HG03064 (cell line): ENCODE measurements at regions not wholly inside any gene's neighbourhood (a gene's known extent, or its start where the extent isn't known, plus 50 kb on each side); places are given as distances from the start of the nearest gene placed in this dataset.

Source experiments
- ATAC-seq: cut with Tn5 transposase; IDR thresholded peaks from one replicate; pipeline ENCODE4 v1.9.1; 2021; ENCODE audit warnings: low read depth; ENCODE audit not compliant: unreplicated experiment

GRCh38 chr10:75347186-75347585, 54.4 kb downstream of the ZNF503 start:
- no peak for ATAC-seq

- no peak for ATAC-seq
Measured at GRCh38 chr10:75345738-75346137, 55.8 kb downstream of the ZNF503 start.

GRCh38 chr10:75344170-75344569, 57.4 kb downstream of the ZNF503 start:
- ATAC-seq = no peak

GRCh38 chr10:75342397-75342796, 59.2 kb downstream of the ZNF503 start:
- ATAC-seq = no peak

- ATAC-seq = peak; percentile 84
Measured at GRCh38 chr10:75335983-75336382, 65.6 kb downstream of the ZNF503 start.

- ATAC-seq = no peak
Measured at GRCh38 chr10:75335191-75335590, 66.4 kb downstream of the ZNF503 start.

GRCh38 chr10:75334720-75335119, 66.8 kb downstream of the ZNF503 start:
- ATAC-seq = no peak

- no peak for ATAC-seq
Measured at GRCh38 chr10:75332081-75332480, 69.5 kb downstream of the ZNF503 start.

- no peak for ATAC-seq
Measured at GRCh38 chr10:75331081-75331480, 70.5 kb downstream of the ZNF503 start.

GRCh38 chr10:75329190-75329745, 72.3 kb downstream of the ZNF503 start:
- no peak for ATAC-seq

GRCh38 chr10:75326306-75326705, 75.3 kb downstream of the ZNF503 start:
- no peak for ATAC-seq

GRCh38 chr10:75319274-75319673, 82.3 kb downstream of the ZNF503 start:
- no peak for ATAC-seq

- ATAC-seq = no peak
Measured at GRCh38 chr10:75314570-75314969, 78.8 kb upstream of the COMTD1 start.

GRCh38 chr10:75312440-75312839, 76.7 kb upstream of the COMTD1 start:
- no peak for ATAC-seq

GRCh38 chr10:75305675-75306074, 69.9 kb upstream of the COMTD1 start:
- ATAC-seq = no peak

- no peak for ATAC-seq
Measured at GRCh38 chr10:75304741-75305390, 69.1 kb upstream of the COMTD1 start.

- no peak for ATAC-seq
Measured at GRCh38 chr10:75304313-75304712, 68.6 kb upstream of the COMTD1 start.

GRCh38 chr10:75303045-75303777, 67.5 kb upstream of the COMTD1 start:
- no peak for ATAC-seq

GRCh38 chr10:75302029-75302428, 66.3 kb upstream of the COMTD1 start:
- ATAC-seq = no peak

GRCh38 chr10:75297021-75297599, 61.4 kb upstream of the COMTD1 start:
- ATAC-seq = no peak

GRCh38 chr10:75295868-75296441, 60.2 kb upstream of the COMTD1 start:
- no peak for ATAC-seq
